Amniotic stem cell (primary cell): ENCODE measurements at regions not wholly inside any gene's neighbourhood (a gene's known extent, or its start where the extent isn't known, plus 50 kb on each side); places are given as distances from the start of the nearest gene placed in this dataset.
A peak's percentile ranks its signal among the peaks of the same experiment; 100 is the strongest.
"Not testable (repeated sequence)": the region's sequence is repeated elsewhere in the genome, so short reads cannot be mapped to it uniquely, and the experiment has no call there.

Experiments
- DNase-seq: peaks from one replicate; lab custom pipeline; 2025; lab: John Stamatoyannopoulos, UW

DNA sequence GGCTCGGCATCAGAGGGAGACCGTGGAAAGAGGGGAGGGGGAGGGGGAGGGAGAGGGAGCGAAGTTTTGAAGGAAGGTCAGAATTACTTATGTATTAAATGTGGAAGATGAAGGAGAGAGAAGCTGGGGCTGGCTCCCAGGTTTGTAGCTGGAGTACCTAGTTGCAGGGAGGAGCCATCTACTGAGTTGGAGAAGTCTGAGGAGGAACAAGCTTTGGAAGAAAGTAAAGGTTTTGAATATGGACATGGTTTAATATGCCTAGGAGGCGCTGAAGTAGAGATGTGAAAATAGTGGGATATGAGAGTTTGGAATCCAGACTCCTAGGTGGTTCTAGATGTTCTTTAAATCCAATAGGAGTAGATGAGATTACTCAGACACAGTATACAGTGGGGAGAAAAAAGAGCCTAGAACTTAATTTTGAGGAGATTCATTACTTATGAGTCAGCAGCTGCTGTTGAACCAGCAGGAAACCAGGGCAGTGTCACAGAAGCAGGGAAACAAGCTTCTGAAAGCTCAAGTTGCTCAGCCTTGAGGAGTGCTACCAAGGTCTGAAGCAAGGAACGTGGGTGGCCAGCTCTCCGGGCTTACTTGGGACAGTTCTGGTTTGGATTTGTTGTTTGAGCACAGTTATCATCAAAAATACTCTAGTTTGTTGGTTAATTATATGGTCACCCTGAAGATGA is 149.3 kb downstream of the UTRN start:
- DNase-seq, result peak; percentile 68

DNA sequence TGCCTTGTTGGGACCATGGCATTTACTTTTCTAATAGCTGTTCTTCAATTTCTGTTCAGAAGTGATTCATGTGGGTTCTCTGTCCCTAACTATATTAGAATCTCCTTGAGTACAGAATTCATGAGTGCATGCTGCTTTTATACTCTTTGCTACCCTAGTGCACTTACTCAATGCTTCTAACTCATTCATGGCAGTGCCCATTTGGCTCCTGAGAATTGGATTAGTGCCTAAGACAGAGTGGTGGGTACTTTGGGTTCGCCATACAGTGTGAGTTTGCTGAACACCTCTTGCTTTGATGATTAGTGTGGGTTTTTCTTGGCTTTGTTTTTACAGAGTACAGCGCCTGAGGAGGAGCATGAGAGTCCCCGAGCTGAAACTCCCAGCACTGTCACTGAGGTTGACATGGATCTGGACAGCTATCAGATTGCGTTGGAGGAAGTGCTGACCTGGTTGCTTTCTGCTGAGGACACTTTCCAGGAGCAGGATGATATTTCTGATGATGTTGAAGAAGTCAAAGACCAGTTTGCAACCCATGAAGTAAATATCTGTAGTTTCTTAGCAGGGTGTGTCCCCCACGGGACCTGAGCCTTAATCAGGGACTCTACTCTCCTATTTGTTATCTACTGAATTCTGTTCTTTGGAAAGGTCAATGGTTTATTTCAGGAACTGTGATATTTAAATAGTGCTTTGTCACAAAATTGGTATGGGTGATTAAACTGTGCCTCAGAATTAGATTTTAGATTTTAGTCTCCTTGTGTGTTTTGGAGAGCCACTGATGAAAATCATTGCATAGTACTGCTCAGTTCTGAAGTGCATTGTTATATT is 150.7 kb downstream of the UTRN start:
- DNase-seq, result no peak

DNA sequence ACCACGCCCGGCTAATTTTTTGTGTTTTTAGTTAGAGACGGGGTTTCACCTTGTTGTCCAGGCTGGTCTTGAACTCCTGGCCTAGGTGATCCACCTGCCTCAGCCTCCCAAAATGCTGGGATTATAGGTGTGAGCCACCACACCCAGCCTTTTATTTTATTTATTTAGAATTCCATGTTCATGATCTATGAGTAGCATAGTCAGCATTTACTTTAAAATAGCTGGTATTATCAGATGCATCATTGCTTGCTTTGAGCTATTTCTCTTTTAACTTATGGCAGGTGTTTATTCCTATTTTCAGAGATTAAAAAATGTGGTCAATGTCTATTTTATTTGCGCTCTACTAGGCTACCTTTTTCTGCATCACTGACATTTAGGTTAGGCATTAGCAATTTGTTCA is 152.0 kb downstream of the UTRN start:
- no peak for DNase-seq

DNA sequence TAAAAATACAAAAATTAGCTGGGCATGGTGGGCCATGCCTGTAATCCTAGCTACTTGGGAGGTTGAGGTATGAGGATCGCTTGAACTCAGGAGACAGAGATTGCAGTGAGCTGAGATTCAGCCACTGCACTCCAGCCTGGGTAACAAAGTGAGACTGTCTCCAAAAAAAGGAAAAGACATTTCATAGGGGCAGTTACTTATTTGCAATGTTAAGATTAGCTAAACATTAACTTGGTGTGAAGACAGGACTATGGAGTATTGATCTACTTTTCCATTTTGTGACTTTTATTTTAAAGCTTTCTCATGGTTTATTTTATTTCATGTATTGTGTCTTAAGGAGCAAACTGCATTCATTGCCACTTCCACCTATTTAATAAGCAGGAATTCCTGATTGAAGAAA is 153.0 kb downstream of the UTRN start:
- no peak for DNase-seq

DNA sequence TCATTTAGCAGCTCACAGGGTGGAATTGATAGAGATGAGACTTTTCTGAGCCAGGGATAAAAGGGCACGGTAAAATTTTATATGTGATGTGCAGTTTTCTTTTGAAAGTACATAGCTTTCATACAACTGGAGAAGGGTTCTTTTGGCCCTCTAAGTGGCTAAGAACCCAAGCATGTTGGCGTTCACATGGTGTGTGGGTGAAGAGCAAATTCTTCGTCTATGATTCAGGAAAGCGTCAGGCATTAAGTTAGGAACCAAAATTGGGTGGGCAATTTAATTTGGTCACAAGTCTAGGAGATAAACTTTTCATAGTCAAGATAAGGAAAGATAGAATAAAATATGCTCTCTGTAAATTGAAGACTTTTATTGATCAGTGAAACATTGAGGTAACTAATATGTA is 153.9 kb downstream of the UTRN start:
- DNase-seq, result no peak

DNA sequence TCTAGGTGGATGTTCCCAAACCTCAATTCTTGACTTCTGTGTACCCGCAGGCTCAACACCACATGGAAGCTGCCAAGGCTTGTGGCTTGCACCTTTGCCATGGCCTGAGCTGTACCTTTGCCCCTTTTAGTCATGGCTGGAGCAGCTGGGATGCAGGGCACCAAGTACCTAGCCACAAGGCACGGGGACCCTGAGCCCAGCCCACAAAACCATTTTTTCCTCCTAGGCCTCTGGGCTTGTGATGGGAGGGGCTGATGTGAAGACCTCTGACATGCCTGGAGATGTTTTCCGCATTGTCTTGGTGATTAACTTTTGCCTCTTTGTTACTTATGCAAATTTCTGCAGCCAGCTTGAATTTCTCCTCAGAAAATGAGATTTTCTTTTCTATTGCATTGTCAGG is 156.7 kb downstream of the UTRN start:
- DNase-seq, result not testable (repeated sequence)

DNA sequence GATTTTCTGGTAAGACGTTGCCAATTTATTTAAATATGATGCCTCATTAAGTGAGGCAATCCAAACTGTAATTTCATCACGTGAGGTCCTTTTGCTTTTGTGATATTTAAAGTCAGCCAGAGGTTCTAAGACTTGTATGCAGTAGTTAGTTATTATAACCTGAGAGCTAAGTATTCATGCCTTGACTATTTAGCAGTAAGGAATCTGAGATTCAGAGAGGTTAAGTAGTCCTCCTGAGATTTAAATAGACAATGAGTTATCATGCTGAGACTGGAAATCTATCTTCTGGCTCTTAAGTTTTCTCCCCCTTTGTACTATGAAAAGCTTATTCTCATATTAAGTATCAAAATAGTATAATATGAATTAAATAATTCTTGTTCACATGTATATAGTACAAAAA is 158.0 kb downstream of the UTRN start:
- no peak for DNase-seq

DNA sequence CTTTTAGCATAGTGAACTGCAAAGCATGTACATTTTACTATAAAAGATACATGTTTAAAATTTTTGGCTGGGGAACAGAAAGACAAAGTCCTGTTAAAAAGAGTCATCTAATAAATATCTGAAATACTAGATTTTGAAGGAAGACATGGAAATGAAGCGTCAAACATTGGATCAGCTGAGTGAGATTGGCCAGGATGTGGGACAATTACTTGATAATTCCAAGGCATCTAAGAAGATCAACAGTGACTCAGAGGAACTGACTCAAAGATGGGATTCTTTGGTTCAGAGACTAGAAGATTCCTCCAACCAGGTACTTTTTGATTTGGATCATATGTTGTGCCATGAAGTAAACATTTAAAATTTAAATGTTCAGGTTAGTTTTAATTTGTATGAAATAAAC is 162.3 kb downstream of the UTRN start:
- peak; percentile 31 for DNase-seq

DNA sequence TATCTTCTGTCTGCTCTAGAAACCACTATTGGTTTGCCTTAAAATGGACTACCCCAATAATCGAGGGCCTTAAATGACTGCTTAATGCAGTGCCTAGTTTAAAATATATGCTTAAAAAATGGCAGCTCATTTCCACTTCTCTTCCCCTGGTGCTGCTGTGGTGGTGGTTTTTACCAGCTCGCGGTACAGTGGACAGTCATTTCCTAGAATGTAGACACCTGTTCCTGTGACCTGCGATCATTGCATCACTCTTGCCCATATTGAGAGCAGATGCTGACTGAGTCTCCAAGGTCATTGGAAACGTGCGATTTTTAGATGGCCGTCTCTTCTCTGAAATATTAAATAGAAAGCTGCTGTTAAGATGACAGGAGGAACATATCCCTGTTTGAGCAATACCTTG is 164.1 kb downstream of the UTRN start:
- no peak for DNase-seq

DNA sequence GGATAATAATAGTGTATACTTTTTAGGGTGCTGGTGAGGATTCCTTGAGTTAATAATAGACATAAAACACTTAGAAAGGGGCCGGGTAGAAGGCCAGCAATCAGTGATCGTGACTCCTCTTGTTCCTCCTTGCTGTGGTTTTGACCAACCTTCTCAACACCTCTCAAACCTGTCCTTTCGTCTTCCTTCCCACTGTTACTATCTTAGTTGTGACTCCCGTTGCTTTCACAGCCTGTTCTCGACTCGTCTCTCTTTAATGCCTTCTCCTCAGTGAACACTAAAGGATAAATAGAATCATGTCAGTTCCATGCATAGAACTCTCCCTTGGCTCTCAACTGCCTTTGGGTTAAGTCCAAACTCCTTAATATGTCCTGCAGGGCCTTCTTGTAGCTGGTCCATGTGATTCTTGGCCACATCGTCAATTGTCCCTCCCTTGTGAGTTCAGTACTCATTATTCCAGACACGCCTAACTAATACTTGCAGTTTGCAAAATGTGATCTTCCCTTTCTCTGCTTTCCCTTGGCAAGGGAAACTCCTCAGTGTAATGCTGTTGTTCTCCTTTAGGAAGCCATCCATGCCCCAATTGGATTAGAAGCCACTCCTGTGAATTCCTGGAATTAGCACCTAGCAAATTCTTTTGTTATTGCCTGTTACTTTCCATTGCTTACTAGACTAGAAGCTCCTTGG is 164.9 kb downstream of the UTRN start:
- no peak for DNase-seq

DNA sequence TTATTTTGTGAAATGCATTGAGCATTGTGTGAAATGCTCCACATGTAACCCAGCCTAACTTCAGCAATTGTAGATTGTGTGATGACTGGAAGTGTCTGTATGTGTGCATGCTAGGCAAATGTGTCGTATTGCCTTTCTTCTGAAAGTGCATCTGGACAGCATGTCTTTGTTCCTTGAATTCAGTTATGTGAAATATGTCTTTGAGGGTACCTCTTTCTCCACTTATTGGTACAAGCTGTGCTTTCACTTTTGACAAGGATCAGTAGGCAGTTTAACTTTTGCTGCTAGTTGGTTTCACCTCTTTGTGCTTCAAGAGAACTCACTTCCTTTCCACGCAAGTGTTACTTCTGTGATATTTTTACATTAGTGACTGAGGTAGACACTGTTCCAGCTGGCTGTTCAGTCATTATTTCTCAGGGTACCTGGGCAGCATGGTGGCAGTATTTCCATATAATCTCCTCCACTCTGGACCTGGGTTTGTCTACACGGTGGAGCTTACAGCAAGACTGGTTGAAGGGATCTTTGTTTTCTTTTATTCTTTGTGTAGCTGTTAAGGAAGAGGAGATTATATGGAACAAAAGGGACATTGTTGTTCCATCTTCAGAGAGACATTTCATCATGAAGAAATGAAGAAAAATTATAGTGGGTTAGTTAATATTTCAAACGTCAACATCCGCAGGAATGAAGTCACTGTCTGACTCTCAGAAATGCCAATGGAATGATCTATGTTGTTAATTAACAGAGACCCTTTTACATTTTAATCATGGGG is 175.4 kb downstream of the UTRN start:
- DNase-seq, result no peak

DNA sequence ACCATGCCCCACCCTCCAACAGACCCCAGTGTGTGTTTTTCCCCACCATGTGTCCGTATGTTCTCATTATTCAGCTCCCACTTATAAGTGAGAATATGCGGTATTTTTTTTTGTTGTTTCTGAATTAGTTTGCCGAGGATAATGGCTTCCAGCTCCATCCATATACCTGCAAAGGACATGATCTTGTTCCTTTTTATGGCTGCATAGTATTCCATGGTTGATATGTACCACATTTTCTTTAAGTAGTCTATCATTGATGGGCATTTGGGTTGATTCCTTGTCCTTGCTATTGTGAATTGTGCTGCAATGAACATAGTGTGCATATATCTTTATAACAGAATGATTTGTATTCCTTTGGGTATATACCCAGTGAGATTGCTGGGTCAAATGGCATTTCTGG is 176.9 kb downstream of the UTRN start:
- DNase-seq, result no peak

DNA sequence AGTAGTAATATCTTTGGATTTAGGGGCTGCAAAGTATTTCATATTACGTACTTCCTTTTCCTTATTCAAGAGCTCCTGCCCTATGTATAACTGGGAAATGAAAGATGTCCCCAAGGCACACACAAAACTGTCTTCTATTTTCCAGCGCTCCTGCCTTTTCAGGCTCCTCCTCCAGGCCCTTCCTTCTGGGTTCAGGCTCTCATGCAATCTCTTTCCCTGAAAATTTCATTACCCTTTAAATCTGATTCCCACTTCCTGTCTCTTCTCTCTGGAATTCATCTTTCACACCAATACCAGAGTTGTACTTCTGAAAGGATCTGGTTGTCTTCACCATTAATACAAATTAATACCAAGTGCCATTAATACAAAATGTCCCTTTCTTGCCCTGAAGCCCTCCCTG is 181.6 kb downstream of the UTRN start:
- DNase-seq, result no peak

DNA sequence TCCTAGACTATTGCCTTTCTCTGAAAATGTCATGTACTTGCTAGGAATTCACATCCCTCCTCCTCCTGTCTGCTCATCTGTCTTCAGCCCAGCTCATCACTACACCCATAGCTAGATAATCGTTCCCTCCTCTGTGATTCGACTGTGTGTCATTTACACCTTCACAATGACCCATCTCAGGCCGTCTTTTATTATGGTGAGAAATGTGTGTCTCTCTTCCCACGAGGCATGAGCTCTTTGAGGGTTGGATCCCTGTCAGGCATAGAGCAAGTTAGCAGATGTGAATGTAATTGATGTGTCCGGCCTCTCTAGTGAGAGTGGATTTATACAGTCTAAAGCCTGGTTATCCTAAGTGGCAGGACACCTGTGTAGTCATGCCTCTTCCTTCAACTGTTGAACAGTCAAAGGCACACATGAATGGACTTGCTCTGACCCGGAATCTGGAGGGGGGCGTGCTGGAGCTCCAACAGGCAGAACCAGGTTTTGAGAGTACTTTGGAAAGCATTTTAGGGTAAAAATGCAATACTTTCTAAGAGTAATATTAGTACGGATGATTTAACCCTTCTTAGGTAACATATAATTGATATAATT is 182.1 kb downstream of the UTRN start:
- DNase-seq, result no peak

DNA sequence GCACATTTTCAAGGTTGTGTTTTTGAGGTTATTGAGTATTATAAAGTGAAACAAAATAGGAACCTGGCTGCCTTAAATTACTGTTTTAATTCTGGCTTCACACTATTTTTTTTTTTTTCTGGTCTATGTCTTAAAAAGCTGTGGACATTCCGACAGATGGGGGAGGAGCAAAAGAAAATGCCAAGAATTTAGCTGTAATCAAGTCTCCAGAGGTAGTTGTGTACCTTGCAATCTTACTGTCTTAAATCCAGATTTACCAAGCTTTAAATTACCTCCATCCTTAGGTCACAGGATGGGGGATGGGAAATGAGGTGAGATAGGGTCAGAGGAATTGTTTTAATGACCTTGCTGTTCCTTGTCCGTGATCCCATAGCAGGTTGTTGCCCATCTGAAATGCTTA is 182.8 kb downstream of the UTRN start:
- DNase-seq, result no peak

DNA sequence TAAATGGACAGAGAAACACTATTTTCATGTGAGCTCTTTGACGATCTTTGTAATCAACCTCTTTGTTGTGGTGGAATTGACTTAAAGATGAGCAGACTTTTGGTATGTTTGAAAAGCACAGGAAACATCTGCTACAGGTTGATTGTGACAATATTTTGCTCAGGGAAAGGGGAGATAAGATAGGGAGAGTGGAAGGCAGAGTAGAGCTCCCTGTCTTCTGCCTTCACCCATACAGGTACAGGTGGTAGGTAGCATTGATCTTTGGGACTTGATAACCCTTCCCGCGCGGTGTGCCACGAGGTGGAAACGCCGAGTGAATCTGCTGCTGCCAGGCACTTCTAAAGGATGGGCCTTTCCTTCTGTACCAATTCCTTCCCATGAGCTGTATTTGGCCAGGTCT is 183.6 kb downstream of the UTRN start:
- DNase-seq, result no peak

DNA sequence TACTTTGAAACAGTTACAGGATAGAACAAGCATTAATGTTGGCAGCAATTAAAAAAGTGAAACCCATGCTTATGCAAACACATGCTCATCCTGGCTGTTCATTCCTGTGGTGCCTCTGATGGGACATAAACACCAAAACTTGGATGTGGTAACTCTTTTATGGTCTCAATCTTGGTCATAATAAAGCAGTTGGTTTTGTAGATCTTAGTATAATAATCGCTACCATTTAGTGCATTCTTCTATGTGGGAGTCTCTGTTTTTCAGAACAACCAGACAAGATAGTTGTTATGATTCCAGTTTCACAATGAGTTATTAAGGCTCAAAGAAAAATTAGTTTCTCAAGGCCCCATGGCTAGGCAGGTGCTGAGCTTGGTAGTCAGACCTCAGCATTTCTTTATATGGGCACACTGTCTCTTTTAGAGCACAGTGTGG is 184.0 kb downstream of the UTRN start:
- DNase-seq, result no peak

DNA sequence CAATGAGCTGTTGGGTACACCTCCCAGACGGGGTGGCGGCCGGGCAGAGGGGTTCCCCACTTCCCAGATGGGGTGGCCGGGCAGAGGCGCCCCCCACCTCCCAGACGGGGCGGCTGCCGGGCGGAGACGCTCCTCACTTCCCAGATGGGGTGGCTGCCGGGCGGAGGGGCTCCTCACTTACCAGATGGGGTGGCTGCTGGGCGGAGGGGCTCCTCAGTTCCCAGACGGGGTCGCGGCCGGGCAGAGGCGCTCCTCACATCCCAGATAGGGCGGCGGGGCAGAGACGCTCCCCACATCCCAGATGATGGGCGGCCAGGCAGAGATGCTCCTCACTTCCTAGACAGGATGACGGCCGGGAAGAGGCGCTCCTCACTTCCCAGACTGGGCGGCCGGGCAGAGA is 185.1 kb downstream of the UTRN start:
- not testable (repeated sequence) for DNase-seq

DNA sequence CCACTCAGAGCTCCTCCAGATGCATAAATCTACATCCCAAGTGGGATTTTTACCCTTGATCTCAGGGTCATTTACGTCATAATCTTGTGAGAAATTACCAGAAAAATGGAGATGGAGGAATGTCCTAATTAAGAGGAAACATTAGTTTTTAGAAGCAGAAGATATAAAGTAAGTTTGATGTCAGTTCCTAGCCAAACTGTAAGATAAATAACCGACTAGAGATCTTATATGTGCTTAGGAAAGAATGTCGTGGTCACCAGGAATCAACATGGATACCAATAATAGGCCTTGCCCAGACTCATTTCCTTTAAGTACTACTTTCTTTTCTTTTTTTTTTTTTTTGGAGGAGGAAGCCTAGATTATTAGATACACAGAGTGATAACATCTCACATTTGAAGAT is 186.9 kb downstream of the UTRN start:
- DNase-seq, result no peak

DNA sequence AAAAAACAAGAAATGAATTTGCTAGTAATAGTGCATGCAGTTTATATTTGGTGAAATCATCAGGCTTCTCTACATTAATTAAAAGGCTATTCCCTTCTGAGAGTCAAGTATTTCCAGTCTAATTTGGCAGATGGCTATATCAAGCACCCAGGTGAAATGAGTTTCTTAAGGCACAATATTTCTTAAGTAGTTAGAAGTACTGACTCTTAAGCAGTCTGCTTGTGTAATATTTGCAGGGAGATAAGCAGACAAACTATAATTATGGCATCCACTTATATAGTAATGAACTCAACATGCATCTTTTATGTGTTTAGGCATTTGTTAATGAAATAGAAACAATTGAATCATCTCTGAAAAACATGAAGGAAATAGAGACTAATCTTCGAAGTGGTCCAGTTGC is 189.2 kb downstream of the UTRN start:
- no peak for DNase-seq

DNA sequence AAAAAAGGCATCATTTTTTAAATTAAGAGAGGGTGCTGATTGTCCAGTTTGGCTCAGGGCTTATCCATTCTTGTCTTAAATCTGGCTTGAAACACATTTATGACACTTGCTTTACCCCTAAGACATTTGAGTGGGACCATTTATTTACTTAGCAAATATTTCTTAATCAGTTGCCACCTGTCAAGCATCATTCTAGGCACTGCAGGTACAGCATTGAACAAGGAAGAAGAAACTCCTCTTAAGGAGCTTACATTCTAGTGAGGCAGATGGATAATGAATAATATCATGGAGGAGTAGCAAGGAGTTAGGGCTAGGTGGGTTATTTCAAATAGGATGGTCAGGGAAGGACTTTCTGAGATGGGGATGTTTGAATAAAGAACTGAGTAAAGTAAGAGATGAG is 189.8 kb downstream of the UTRN start:
- DNase-seq, result no peak

DNA sequence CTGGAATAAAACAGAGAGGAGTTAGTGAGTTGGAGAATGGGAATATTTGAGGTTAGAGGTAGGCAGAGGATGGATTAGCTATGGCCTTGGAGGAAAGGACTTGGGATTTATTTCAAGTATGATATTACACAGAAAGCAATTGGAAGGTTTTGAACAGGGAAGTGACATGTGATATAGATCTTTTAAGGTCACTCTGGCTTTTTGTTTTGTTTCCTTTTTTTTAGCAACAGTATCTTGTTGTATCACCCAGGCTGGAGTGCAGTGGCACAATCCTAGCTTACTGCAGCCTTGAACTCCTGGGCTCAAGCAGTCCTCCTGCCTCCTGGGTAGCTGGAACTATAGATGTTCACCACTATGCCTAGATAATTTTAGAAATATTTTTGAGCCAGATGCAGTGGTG is 190.3 kb downstream of the UTRN start:
- no peak for DNase-seq
